ENCODE measurements at regions not wholly inside any gene's neighbourhood (a gene's known extent, or its start where the extent isn't known, plus 50 kb on each side); places are given as distances from the start of the nearest gene placed in this dataset.
A peak's percentile ranks its signal among the peaks of the same experiment; 100 is the strongest.

GRCh38 chr11:116414357-116414880, 358.4 kb downstream of the BUD13 start (continued):
- TF ChIP-seq ETS1 (IDR thresholded peaks at IDR 0.05) (no peak), REST (IDR thresholded peaks at IDR 0.05; ENCODE audit: unreplicated experiment) (no peak), POLR2AphosphoS5 (IDR thresholded peaks at IDR 0.05; ENCODE audit: low read depth) (no peak), CREB1 (CRISPR knock-in tag; IDR thresholded peaks at IDR 0.05; ENCODE audit: low read depth) (no peak), CTCF (conservative IDR thresholded peaks at IDR 0.05; ENCODE audit: low read depth in 2 of 2) (no peak), ZNF114 (CRISPR knock-in tag; IDR thresholded peaks at IDR 0.05) (no peak), EZH2phosphoT487 (IDR thresholded peaks at IDR 0.05; ENCODE audit: unreplicated experiment) (no peak)

- H3K27me3 ChIP-seq (ENCODE audit: insufficient read depth): no peaks in the 10 kb centered on the region
- no peak; the same call in 1 of the 3 replicates for ATAC-seq
- no peak for TF ChIP-seq STAT1 (IDR thresholded peaks at IDR 0.05; ENCODE audit: unreplicated experiment)
- no peak for TF ChIP-seq EZH2phosphoT487 (IDR thresholded peaks at IDR 0.05; ENCODE audit: unreplicated experiment)
- no peak for TF ChIP-seq ZNF462 (CRISPR knock-in tag; IDR thresholded peaks at IDR 0.05)
- TF ChIP-seq JUNB (IDR thresholded peaks at IDR 0.05; ENCODE audit: unreplicated experiment): no peak
These were observed 359.2 kb downstream of the BUD13 start for GRCh38 chr11:116413301-116414242.

More at GRCh38 chr11:116413301-116414242, 359.2 kb downstream of the BUD13 start:
- no peak for DNase-seq (ENCODE audit: low spot score)
- peaks cover 4% of the 10 kb centered on the region; the same call in 1 of the 2 replicates for H3K9me2 ChIP-seq (ENCODE audit: insufficient read depth)
- no peaks in the 10 kb centered on the region for H4K20me1 ChIP-seq (replicated peaks; ENCODE audit: insufficient read depth)
- H3K4me1 ChIP-seq (ENCODE audit: insufficient read depth): peaks cover 4% of the 10 kb centered on the region; the same call in 1 of the 2 replicates
- H3K36me3 ChIP-seq (ENCODE audit: insufficient read depth): no peaks in the 10 kb centered on the region
- Mint-ChIP-seq H3K36me3 (ENCODE audit: low read depth) (no peaks in the 10 kb centered on the region), H3K9me3 (no peaks in the 10 kb centered on the region), H3K27me3 (ENCODE audit: insufficient read depth, low read depth, poor library complexity) (peaks cover 2% of the 10 kb centered on the region), H3K4me1 (peaks cover 33% of the 10 kb centered on the region), H3K4me3 (no peak overlapping the region), H3K27ac (peak overlapping the region; percentile 45; the same call in 1 of the 2 replicates)
- no peaks in the 10 kb centered on the region for H3F3A ChIP-seq (replicated peaks; ENCODE audit: low read depth)
- H3K27ac ChIP-seq (ENCODE audit: low read depth): no peak overlapping the region
- H2AFZ ChIP-seq: no peak overlapping the region
- H3K4me3 ChIP-seq: no peak overlapping the region
- H3K4me2 ChIP-seq: no peak overlapping the region
- H3K79me2 ChIP-seq (replicated peaks; ENCODE audit: insufficient read depth): no peaks in the 10 kb centered on the region
